ENCODE measurements at regions not wholly inside any gene's neighbourhood (a gene's known extent, or its start where the extent isn't known, plus 50 kb on each side); places are given as distances from the start of the nearest gene placed in this dataset.

DNA sequence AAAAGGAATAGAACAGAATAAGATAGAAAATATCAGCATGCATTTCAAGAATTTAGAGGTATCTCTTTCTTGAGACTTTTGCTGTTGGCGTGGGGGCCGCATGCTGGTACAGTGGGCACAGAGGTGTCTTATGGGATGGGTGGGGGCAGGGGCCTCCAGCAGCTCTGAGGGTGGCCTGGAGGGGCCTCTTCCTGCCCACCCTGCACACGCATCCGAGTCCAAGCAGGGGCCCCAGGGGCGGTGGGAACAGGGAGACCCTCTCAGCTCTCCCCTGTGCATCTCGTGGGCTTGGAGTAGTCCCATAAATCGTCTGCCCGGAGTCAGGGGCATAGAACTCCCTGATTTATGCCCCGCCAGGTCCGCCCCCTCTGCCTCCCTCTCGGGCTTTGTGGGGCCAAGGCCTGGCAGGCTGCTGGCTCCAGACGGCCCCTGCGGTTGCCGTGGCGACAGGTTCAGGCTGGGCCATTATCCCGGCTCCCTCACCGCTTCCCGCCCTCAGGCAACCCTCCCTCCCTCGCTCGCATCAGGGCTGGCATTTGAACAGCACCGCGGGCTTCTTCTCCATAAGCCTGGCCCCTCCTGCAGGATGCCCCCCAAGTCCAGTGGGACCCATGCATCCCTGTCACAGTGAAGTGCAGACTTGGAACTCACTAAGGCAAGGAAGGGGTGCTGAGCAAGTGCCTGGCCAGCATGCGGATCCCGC lies 133.2 kb upstream of the ZBTB40 start:
- Histone ChIP-seq H3K4me1 (peaks cover 0 to 5% (median 0%) of the 10 kb centered on the region in 3 donors), H3K27me3 (peaks cover 61% of the 10 kb centered on the region), H3K27ac (no peak overlapping the region), H3K36me3 (no peaks in the 10 kb centered on the region), H3K9me3 (no peaks in the 10 kb centered on the region), H3K4me3 (no peak overlapping the region)
- 60 to 75% methylated on average over 1 to 2 of the region's 24 CpGs for WGBS, 2 donors (ENCODE audit: low coverage in 1 of 2)
- TF ChIP-seq EP300 (IDR thresholded peaks at IDR 0.05) (no peak), CTCF (IDR thresholded peaks at IDR 0.05) (no peak), POLR2A (IDR thresholded peaks at IDR 0.05) (no peak), POLR2AphosphoS5 (IDR thresholded peaks at IDR 0.05) (no peak)
- ATAC-seq, result no peak

GRCh38 chr1:22319608-22320007 lies 132.0 kb upstream of the ZBTB40 start:
- Histone ChIP-seq H3K4me3 (no peak overlapping the region), H3K9me3 (no peaks in the 10 kb centered on the region), H3K27me3 (peaks cover 61% of the 10 kb centered on the region), H3K36me3 (no peaks in the 10 kb centered on the region), H3K4me1 (peaks cover 0 to 5% (median 0%) of the 10 kb centered on the region in 3 donors), H3K27ac (no peak overlapping the region)
- 89 to 100% methylated on average over 1 to 5 of the region's 5 CpGs for WGBS, 2 donors (ENCODE audit: low coverage in 1 of 2)
- no peak for ATAC-seq
- TF ChIP-seq EP300 (IDR thresholded peaks at IDR 0.05), result no peak
- TF ChIP-seq POLR2A (IDR thresholded peaks at IDR 0.05), result no peak
- no peak for TF ChIP-seq POLR2AphosphoS5 (IDR thresholded peaks at IDR 0.05)
- TF ChIP-seq CTCF (IDR thresholded peaks at IDR 0.05), result no peak

DNA sequence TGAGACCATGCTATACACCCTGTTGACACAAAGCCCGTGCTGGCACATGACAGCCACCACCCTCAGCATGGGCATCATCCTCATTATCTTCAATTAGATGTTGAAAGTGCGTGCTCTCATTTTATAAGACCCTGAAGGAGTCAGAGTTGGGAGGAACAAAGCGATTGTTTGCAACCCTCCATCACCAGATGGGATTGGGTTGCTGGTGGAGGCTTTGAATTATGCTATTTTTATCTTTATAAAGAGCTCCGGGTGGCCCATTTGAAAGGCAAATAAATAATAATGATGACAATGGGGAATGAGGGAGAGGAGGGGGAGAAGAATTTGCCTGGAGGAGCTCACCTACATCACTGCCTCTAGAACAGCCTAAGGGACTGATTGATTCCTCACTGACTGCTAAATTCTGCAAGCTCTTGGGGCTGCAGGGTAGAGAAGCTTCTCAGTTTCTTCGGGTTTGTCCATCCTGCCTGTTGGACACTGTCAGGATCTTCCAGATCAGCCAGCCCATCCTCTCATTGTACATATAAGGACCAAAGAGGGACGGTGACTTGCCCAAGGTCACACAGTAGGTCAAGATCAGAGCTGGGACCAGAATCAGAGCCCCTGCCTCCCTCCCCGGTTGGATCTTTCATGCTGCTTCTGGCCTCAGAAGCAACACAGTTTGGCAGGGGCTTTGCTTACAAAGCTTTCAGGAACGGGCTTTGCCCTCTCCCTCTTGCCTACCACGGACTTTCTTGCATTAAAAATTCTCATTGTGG lies 130.9 kb upstream of the ZBTB40 start:
- no peaks in the 10 kb centered on the region for H3K36me3 ChIP-seq
- 53 to 68% methylated on average over 6 to 9 of the region's 9 CpGs for WGBS, 2 donors (ENCODE audit: low coverage in 1 of 2)

DNA sequence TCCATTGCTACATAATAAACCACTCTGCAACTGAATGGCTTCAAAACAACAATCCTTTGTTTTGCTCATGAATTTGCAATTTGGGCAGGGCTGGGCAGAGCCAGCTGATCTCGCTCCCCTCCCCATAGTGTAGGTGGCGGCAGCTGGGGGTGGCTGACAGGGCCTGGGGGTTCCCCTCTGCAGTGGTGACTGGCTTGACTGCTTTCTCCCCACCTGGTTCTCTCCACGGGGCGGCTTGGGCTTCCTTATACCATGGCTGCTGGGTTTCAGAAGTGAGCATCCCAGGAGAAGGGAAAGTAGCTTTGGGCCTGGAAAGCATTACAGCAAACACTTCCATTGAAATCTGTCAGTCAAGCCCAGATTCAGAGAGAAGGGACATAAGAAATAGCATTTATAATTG lies 129.7 kb upstream of the ZBTB40 start:
- no peak overlapping the region for H3K27ac ChIP-seq
- H3K27me3 ChIP-seq, result peaks cover 48% of the 10 kb centered on the region
- no peak for ATAC-seq
- TF ChIP-seq POLR2A (IDR thresholded peaks at IDR 0.05), result no peak
- TF ChIP-seq CTCF (IDR thresholded peaks at IDR 0.05), result no peak
- TF ChIP-seq EP300 (IDR thresholded peaks at IDR 0.05), result no peak
- TF ChIP-seq POLR2AphosphoS5 (IDR thresholded peaks at IDR 0.05), result no peak
- peaks cover 0 to 5% (median 0%) of the 10 kb centered on the region in 3 donors for H3K4me1 ChIP-seq
- H3K4me3 ChIP-seq, result no peak overlapping the region
- WGBS, 2 donors (ENCODE audit: low coverage in 1 of 2), result 70% methylated on average over 2 of the region's 4 CpGs; no CpG with 5 or more reads in 1 of the 2 donors
- no peaks in the 10 kb centered on the region for H3K9me3 ChIP-seq
- no peaks in the 10 kb centered on the region for H3K36me3 ChIP-seq

More for the DNA sequence above, 130.9 kb upstream of the ZBTB40 start:
- Histone ChIP-seq H3K27ac (no peak overlapping the region), H3K4me1 (peaks cover 0 to 5% (median 0%) of the 10 kb centered on the region in 3 donors), H3K27me3 (peaks cover 55% of the 10 kb centered on the region), H3K4me3 (no peak overlapping the region), H3K9me3 (no peaks in the 10 kb centered on the region)
- TF ChIP-seq CTCF (IDR thresholded peaks at IDR 0.05) (no peak), POLR2A (IDR thresholded peaks at IDR 0.05) (no peak), EP300 (IDR thresholded peaks at IDR 0.05) (no peak), POLR2AphosphoS5 (IDR thresholded peaks at IDR 0.05) (no peak)
- no peak for ATAC-seq

Measured in gastroesophageal sphincter (tissue), 4 donors.